ENCODE measurements at regions not wholly inside any gene's neighbourhood (a gene's known extent, or its start where the extent isn't known, plus 50 kb on each side); places are given as distances from the start of the nearest gene placed in this dataset.
"Not testable (repeated sequence)": the region's sequence is repeated elsewhere in the genome, so short reads cannot be mapped to it uniquely, and the experiment has no call there.

DNA sequence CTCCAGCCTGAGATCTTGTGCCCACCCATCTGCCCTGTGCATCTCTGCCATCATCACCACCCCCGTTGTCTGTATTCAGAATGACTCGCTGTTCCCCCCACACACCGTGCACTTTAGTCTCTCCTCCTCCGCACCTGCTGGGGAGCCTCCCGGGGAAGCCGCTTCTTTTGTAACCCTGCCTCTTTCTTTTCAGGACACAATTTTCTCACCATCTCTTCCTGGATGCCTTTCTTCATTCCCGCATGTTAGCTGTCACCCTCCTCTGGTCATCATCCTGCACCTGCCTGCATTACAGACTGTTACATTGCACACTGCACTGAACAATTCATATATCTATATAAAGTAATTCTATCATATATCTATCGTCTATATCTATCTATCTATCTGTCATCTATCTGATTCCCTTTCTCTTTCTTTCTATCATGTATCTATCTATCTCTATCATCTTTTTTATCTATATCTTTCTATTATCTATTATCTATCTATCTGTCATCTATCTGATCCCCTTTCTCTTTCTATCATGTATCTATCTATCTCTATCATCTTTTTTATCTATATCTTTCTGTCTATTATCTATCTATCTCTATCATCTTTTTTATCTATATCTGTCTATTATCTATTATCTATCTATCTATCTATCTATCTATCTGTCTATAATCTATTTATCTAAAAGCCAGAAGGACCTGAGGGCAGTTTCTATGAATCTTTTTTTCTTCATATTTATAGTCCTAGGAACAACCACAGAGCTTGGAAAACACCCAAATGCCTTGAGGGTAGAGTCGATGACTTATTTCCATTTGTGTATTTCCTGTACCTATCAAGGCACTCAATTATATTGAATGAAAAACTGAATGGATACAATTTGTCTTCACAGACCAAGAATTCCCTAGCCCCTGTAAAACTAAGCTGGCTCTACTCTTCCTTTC lies 642.5 kb downstream of the ACTR3B start:
- DNase-seq (ENCODE audit: insufficient read length, low spot score) (no peak), FAIRE-seq (no peak)

DNA sequence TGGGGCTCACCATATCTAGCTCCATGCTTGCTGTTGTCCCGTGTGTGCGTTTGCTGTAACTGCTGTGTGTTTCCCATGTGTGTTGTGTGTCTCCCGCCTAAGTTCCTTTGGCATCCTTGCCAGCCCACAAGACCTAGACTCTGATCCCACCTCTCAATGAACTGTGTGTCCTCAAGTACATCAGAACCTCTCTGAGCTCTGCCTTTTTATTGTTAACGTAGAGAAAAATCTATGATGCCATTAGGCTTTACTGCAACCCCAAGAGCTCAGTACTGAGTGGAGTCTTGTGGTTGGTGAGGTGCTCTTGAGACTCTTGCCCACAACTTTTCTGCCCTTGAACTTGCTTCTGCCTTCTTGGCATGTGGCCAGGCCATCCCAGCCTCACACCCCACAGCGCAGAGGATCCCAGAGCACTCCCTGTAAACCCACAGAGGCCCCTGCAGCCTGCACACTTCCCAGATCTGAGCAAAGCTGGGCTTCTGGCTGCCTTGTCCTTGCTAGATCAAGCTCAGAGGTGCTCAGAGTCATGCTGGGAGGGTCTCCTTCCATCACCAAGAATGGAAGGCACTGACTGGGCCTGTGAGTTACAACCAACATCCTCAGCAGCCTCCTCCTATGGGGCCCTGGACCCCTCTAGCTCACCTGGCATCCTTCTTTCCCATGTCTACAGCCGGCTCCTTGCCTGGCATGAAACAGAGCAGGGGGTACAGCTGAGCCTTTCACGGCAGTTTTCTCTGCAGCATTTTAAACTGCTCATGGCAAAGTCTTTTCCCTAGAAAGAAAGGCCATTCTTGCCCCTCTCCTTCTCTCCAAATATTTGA lies 643.4 kb downstream of the ACTR3B start:
- FAIRE-seq, result no peak

DNA sequence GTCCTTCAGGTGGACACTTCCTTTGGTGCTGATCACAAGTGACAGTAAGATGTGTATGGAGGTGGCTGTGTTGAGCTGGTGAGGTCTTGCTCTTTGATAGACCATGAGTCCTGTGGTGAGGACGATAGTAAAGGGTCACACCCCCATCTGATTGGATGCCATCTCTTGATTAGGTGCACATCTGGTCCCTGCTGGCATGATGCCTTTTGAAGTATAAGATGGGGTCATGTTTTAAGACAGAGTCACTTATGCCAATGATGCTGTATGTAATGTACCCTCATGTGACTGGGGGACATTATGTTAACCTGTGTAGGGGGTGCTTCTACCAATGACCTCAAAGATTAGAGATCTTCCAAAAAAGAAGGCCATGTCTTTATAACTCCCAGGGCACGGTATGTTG lies 644.6 kb downstream of the ACTR3B start:
- DNase-seq (ENCODE audit: insufficient read length, low spot score), result no peak
- no peak for FAIRE-seq

More for the DNA sequence above, 643.4 kb downstream of the ACTR3B start:
- no peak for DNase-seq (ENCODE audit: insufficient read length, low spot score)

DNA sequence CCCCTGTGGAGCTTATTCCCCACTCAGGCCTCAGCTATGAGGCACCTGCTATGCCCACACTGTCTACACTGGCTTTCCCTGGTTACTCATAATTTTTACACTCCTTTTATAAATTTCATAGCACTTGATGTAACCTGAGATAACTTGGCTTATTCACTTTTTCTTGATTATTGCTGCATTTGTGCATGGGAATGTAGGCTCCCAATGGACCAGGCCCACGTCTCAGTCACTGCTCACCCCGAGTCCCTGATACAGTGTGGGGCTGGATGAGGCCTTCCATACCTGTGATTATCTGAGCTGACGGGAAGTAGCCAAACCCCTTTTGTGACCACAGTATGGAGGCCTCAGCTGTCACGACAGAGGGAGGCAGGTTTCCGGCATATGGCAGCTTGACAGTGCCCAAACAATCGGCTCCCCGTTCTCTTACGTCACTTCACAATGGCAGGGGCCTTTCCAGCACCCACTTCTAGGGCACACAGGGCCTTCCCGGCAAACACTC lies 645.3 kb downstream of the ACTR3B start:
- no peak for DNase-seq (ENCODE audit: insufficient read length, low spot score)
- no peak for FAIRE-seq

DNA sequence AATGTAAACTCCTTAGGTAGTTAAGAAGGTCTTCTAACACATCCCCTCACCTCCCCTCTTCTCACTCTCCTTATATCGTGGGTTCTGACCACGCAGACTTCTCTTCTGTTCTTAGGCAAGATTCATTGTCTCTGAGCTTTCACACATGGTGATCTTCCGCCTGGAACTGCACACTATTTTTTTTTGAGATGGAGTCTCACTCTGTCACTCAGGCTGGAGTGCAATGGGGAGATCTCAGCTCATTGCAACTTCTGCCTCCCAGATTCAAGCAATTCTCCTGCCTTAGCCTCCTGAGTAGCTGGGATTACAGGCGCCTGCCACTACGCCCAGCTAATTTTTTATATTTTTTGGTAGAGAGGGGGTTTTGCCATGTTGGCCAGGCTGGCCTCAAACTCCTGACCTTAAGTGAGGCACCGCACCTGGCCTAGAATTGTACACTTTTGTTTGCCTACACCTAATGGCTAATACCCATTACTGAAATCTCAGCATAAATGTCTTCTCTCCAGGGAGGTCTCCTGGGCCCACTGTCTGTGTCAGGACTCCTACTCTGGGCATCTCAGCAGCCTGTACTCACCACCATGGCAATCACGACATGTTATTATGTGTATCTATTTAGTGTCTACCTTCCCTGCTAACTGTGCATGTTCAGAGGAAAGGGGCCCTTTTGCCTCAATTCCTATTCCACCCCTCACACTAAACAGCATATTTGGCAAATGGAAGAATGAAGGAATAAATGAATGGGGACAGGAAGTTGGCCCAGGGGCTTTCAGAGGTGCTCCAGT lies 646.3 kb upstream of the DPP6 start:
- FAIRE-seq (no peak), DNase-seq (ENCODE audit: insufficient read length, low spot score) (no peak)

DNA sequence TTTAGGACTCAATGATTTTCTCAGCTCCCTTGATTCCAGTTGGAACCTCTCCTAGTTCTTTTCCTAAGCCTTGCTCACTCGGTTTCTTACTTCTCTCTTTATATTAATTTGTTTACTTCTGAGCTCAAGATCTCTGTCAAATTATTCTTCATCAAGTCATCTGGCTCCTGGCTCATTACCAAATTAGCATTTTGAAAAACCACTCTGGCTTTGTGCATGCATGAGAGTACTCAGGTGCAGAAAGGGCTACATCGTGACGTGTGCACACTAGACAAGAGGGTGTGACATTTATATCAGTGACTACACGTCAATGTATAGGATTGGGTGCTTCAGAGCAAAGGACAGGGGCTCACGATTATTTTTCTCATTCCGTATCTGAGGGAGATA lies 645.7 kb upstream of the DPP6 start:
- FAIRE-seq (no peak), DNase-seq (ENCODE audit: insufficient read length, low spot score) (no peak)

DNA sequence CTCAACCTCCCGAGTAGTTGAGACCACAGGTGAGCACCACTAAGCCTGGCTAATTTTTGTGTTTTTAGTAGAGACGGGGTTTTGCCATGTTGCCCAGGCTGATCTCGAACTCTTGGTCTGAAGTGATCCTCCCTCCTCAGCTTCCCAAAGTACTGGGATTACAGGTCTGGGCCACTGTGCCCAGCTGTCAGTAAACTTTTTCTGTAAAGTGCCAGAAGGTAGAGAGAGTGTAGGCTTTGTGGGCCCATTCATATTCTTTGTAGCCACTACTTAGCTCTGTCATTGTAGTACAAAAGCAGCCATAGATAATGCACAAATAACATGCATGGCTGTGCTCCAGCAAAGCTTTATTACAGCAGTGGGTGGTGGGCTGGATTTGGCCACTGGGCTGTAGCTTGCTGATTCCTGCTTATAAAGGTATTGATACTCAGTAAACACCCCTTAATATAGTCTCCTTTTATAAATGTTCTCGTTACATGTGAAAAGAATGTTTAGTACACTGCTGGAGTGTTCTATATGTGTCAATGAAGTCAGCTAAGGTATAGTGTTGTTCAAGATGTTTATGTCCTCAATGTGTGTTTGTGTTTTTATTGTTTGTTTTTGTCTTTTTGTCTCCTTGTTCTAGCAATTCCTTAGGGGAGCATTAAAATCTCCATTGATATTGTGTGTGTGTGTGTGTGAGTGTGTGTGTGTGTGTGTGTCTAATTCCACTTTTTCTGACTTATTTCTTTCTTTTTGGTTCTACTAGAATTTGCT lies 644.7 kb upstream of the DPP6 start:
- FAIRE-seq (no peak), DNase-seq (ENCODE audit: insufficient read length, low spot score) (no peak)

DNA sequence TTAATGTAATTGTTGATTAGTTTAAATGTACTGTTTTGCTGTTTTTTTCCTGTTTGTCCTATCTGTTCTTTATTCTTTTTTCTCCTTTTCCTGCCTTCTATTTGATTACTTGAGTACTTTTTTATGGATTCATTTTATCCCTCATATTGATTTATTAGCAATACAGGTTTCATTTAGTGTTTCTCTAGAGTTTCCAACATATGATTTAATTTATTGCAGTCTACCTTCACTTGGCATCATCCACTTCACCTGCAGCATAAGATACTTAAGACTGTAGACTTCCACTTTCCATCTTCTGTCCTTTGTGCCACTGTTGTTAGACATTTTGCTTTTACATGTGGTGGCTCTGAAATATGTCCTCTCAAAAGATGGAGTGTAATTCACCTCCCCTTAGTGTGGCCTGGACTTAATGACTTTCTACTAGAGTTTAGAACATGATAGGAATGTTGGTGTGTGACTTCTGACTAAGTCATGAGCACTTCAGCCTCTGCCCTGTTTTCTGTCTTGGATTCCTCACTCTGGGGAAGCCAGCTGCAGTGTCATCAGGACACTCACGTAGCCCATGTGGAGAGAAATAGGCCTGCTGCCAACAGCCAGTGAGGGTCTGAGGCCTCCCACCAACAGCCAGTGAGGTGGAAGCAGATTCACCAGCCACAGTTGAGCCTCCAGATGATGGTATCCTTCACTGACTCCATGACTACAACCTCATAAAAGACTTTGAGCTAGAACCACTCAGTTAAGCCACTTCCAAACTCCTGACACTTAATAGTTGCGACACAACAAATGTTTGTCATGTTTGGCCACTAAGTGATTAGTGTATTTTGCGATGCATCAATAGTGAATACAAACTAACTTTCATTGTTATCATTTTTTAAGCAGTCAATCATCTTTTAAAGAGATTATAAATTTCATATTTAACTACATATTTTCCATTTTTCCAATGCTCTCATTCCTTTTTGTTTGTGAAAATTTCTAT lies 643.5 kb upstream of the DPP6 start:
- DNase-seq (ENCODE audit: insufficient read length, low spot score) (no peak), FAIRE-seq (no peak)

DNA sequence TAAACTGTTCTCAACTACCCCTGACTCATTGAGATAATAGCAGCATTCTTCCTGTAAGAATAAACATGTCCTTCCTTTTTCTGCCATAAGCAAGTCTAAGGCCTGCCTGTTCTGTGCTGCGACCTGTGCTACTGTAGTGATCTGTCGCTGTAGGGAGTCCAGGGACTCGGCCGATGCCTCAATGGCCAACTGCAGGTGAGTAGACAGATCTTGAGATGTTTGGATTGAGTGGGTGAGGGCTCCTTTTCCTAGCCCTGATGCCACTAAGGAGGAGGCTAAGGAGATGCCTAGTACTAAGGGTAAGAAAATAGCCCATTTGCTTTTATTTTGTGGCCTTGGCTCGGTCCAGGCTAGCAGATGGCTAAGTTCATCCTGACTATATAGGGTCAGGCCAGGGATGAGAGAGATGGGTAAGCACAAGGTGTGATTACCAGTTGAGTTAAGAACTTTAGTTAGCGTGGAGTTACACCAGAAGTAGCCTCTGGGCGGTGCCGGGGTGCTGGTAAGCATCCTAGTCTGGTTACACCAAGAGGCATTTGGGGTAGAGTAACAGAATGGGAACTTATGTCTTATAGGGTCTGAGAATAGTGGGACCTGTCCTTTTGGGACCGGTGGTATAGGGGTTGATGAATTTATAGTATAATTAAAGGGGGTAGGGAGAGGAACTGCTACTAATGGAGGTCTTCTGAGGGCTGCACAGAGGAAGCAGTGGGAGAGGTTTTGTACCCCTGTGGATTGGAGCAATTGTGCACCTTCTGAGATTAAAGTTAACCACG lies 642.4 kb upstream of the DPP6 start:
- FAIRE-seq; DNase-seq (ENCODE audit: insufficient read length, low spot score): not testable (repeated sequence)

DNA sequence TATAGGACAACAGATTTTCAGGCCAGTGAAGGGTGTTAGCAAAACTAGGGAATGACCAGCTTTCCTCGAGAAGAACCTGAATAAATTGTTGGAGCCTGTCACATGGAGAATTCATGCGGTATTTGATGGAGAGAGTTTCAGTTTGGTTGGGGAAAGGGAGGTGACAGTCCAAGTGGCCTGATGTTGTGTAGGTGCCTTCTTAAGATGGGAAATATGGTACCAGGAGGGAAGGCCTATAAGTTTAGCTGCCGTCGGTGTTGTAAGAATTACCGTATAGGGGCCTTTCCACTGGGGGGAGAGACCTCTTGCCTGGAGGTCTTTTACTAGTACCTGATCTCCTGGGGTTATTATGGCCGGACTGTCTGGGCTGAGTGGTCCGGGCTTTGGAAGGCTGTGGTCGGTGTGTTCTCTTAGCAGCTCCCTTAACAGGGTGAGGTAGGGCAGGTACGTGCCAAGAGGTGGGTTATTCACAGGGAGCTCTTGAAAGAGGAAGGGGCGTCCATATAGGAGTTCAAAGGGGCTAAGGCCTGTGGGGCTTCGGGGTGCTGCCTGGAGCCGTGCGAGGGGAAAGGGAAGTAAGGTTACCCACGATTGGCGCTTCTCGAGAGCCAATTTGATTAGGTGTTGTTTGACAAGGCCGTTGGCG lies 641.1 kb upstream of the DPP6 start:
- not testable (repeated sequence) for FAIRE-seq; DNase-seq (ENCODE audit: insufficient read length, low spot score)

DNA sequence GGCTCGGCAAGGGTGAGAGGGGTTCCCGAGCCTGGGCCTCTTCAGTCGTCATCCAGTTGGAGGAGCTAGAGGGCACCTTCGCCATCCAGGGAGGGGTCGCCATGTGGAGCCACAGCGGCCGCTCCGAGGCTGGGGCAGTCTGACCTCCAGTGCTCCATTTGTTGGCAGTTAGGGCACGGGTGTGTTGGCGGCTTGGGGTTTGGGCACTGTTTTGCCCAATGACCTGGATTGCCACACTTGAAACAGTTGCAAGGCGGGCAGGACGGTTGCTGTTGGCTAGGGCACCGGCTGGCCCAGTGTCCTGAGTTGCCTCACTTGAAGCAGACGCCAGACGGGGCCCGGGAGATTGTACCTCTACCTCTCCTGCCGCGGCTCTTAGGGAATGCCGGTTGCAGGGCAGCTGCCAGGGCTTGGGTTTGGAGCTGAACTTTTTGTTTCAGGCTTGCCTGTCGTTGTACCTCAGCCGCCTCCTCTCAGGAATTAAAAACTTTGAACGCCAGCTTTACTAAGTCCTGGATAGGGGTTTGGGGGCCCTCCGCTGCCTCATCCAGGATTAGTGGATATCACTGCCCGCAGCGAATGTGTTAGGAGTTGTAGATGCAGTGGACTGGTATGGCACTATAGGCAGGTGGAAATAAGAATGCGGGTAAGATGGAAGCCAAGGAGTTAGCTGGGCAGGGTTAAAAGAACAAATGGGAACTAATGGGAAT lies 639.9 kb upstream of the DPP6 start:
- DNase-seq (ENCODE audit: insufficient read length, low spot score); FAIRE-seq: not testable (repeated sequence)

DNA sequence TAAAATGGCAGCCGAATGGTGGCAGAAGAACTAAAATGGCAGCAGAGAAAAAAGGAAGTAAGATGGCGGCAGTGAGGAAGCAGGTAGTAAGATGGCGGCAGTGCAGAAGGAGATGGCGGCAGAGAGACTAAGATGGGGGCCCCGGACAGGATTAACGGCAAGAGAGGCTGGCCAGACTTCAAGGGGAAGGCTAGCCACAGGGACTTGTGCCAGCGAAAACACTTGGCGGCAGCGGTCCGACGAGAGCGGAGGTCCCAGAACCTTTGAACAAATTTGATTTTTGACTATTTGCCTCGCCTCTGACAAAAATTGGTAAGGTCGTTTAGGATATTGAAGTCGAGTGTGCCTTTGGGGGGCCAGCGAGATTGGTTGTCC lies 639.4 kb upstream of the DPP6 start:
- not testable (repeated sequence) for FAIRE-seq; DNase-seq (ENCODE audit: insufficient read length, low spot score)

DNA sequence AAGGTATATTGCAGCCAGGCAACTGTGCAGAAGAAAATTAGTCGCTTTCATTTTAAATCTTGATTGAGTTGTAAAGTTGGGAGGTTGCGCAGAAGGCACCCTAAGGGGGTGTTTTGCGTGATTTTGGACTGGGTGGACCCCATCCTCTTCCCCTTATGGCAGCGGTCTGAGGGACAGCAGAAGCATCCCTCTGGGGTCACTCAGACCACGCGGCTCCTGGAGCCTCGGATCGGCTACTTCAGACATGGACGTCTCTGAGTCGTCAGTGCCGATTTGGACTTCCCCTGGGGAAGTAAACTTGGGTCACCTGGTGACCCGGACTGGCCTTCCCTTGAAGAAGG lies 639.0 kb upstream of the DPP6 start:
- DNase-seq (ENCODE audit: insufficient read length, low spot score), result no peak
- no peak for FAIRE-seq

DNA sequence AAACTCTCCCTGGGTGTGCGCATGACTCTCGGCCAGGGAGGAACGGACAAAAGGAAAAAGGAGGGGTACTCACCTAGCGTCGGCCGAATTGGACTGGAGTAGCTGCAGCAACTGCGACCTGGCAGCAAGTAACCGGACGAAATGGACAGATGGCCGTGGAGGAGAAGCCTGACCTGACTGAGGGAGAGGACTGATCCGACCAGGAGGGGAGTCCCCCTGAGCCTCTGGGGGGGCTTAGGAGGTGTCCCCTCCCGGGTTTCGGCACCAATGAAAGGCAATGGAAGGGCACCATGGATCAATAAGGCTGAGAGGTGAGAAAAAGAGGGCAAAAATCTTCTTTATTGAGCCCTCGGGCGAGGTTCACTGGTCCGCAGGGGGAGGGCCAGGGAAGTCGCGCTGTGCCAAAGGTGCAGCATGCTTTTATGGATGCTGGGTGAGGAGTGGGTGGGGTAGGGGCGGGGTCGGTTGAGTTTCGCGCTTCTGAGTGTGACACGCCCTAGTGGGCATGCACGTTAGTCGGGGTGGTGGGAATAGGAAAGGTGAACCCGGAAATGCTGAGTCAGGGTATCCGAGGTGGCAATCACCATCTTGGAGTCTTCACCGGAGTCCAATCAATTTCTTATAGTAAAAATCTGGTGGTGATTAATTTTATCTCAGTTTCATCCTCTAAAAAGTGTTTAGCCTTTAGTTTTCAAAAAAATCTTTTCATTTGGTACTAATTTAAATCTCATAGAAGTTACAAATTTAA lies 638.5 kb upstream of the DPP6 start:
- no peak for DNase-seq (ENCODE audit: insufficient read length, low spot score)
- FAIRE-seq, result no peak

DNA sequence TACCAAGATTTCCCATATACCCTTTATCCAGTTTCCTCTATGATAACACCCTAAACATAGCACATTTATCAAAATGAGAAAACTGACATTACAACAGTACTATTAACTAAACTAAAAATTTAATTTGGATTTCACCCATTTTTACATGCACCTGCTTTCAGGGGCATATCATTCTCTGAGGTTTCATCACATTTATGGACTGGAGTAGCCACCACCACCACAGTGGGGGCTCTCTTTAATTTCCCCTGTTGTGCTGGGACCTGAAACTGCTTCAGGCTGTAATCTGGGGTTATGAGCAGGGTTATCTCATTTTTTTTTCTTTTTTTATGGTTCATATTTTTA lies 637.9 kb upstream of the DPP6 start:
- no peak for FAIRE-seq
- no peak for DNase-seq (ENCODE audit: insufficient read length, low spot score)

DNA sequence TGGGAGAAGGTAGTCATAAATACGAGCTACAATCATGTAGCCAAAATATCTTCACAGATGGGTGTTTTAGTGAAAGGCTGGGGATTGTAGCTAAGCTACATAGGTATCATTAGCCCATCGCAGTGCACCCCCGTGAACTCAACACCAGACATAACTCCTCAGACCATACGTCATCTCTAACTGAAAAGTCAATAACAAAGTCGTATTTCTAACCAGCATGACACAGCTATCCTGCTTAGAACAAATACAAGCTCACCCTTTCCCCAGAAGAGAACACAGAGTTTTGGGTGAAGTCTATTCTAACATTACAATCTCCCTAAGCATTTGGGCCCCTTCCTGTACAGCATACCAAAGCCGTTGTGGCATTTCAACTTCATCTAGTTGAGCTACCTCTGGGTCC lies 636.6 kb upstream of the DPP6 start:
- FAIRE-seq, result no peak
- no peak for DNase-seq (ENCODE audit: insufficient read length, low spot score)

Data from GM19239 (cell line).